Vagina (tissue), 2 donors: ENCODE measurements at regions not wholly inside any gene's neighbourhood (a gene's known extent, or its start where the extent isn't known, plus 50 kb on each side); places are given as distances from the start of the nearest gene placed in this dataset.

Experiments used
- CTCF ChIP-seq, 3 experiments: fragments of 450-650 bp in 2 of 3; fragments of 200-600 bp in 1 of 3; sonication (generic) in 1 of 3; IDR thresholded peaks; one replicate each; pipeline ENCODE4 v1.5.1; 2017 to 2019; ENCODE audit warnings: antibody characterized with exemption in 3 of 3, mild to moderate bottlenecking in 2 of 3, moderate library complexity in 2 of 3
- POLR2AphosphoS5 ChIP-seq, 2 donors: sonication (generic); formaldehyde crosslinking; IDR thresholded peaks; one replicate each; pipeline ENCODE4 v1.9.0; 2017; ENCODE audit warnings: antibody characterized with exemption in 2 of 2, mild to moderate bottlenecking in 2 of 2, low read depth in 1 of 2; ENCODE audit not compliant: insufficient read depth in 1 of 2

DNA sequence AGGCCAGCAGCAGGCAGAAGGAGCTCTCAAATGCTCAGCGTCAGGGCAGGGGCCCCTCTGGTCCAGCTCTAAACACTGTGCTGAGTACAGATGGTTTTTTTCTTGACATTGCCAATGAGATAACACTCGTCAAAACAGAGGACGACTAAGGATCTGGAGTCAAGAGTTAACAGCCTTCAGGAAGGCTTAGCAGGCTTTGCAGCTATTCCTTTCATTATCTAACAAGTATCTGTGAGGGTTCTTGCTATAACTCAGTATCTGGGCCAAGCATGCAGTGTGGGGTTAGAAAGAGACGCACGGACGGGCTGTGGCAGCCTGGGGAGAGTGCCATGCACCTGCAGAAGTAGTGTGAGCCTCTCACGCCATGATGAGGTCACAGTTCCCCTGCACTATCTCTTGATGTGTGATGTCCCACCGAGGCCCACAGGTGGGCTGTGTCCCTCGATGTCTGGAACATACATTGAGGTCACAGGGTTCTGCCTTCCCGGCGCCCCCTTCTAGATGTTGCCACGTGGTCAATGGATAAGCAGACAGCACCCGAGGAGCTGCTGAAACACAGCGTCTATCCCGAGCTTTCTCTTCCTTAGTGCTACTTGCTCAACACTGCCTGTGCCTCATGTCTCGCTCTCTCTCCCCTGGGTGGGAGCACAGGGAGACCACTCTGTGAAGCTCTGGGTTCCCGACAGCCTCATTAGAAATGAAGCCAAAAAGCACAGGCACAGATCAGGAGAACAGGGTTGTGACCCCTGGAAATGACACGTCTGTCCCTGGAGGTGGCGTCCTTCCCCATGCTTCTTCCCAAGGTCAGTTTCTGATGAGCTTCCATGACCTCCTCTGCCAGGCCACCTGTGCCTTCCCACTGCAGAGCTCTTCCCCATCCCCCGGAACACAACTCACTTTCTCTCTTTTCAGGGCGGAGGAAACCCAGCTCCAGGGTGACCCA is 85.5 kb upstream of the RPS6KA2 start:
- TF ChIP-seq CTCF (IDR thresholded peaks at IDR 0.05): no peak
- no peak for TF ChIP-seq POLR2AphosphoS5 (IDR thresholded peaks at IDR 0.05; ENCODE audit: insufficient read depth in 1 of 2, low read depth in 1 of 2)
